Stomach smooth muscle (tissue), 2 donors: ENCODE measurements at regions not wholly inside any gene's neighbourhood (a gene's known extent, or its start where the extent isn't known, plus 50 kb on each side); places are given as distances from the start of the nearest gene placed in this dataset.

Source experiments
- H3K27ac ChIP-seq: one replicate; pipeline ENCODE4 v1.7.0; 2013; ENCODE audit warnings: mild to moderate bottlenecking, low read length, inconsistent platforms
- H3K27me3 ChIP-seq, 2 donors: one replicate each; pipeline ENCODE4 v1.7.0; 2013; ENCODE audit warnings: low read length in 2 of 2; ENCODE audit not compliant: insufficient read depth in 2 of 2, control insufficient read depth in 1 of 2
- H3K36me3 ChIP-seq, 2 donors: one replicate each; pipeline ENCODE4 v1.7.0; 2013; ENCODE audit warnings: low read length in 2 of 2; ENCODE audit not compliant: control insufficient read depth in 2 of 2, insufficient read depth in 2 of 2
- H3K4me1 ChIP-seq: one replicate; pipeline ENCODE4 v1.7.0; 2013; ENCODE audit warnings: low read length; ENCODE audit not compliant: control insufficient read depth, insufficient read depth
- H3K4me3 ChIP-seq, 2 donors: one replicate each; pipeline ENCODE4 v1.7.0; 2013; ENCODE audit warnings: low read length in 2 of 2
- H3K9ac ChIP-seq, 2 donors: one replicate each; pipeline ENCODE4 v1.7.0; 2013; ENCODE audit warnings: low read length in 2 of 2, mild to moderate bottlenecking in 1 of 2
- H3K9me3 ChIP-seq, 2 donors: one replicate each; pipeline ENCODE4 v1.7.0; 2013; ENCODE audit warnings: low read length in 2 of 2; ENCODE audit not compliant: control insufficient read depth in 2 of 2
- donor health status: healthy.
- donor health status: Pancreatic carcinoma.

- Histone ChIP-seq H3K9ac (no peak overlapping the region), H3K4me1 (no peaks in the 10 kb centered on the region), H3K9me3 (no peaks in the 10 kb centered on the region), H3K27ac (no peak overlapping the region), H3K27me3 (no peaks in the 10 kb centered on the region), H3K4me3 (no peak overlapping the region), H3K36me3 (no peaks in the 10 kb centered on the region)
Observed at GRCh38 chr1:70919706-70920323, 127.8 kb downstream of the PTGER3 start.
